ENCODE measurements at regions not wholly inside any gene's neighbourhood (a gene's known extent, or its start where the extent isn't known, plus 50 kb on each side); places are given as distances from the start of the nearest gene placed in this dataset.

DNA sequence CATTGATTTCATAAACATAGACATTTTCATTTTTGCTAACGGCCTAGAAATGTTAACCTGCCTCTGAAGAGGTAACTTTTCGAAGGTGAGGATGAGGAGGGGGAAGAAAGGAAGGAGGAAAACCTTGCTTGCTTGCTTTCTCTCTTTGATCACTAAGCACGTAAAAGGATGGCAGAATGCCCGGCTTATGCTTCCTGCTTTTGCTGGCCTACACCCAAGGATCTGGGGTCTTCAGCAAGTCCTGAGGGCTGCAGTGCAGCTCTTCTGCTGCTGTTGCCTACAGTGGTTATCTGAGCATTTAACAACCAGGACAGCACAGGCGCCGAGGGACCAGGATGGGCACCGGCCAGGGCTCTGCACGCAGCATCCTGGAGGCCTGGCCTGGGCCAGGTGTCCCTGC lies 150.8 kb upstream of the TAB2 start:
- Histone ChIP-seq H2AFZ (ENCODE audit: low read depth) (no peak overlapping the region), H3K4me3 (IDR thresholded peaks at IDR 0.05; ENCODE audit: insufficient read depth, low read depth, low read length) (no peak overlapping the region), H3K27ac (no peak overlapping the region), H3K36me3 (ENCODE audit: insufficient read depth) (no peaks in the 10 kb centered on the region), H3K4me2 (no peak overlapping the region), H3K9ac (no peak overlapping the region), H3K4me1 (ENCODE audit: low read depth, poor library complexity, severe bottlenecking) (no peaks in the 10 kb centered on the region), H3K79me2 (ENCODE audit: insufficient read depth, low read depth) (no peaks in the 10 kb centered on the region), H3K27me3 (ENCODE audit: insufficient read depth, low read depth) (no peaks in the 10 kb centered on the region), H4K20me1 (ENCODE audit: insufficient read depth) (no peaks in the 10 kb centered on the region)
- TF ChIP-seq, protein P1, sequence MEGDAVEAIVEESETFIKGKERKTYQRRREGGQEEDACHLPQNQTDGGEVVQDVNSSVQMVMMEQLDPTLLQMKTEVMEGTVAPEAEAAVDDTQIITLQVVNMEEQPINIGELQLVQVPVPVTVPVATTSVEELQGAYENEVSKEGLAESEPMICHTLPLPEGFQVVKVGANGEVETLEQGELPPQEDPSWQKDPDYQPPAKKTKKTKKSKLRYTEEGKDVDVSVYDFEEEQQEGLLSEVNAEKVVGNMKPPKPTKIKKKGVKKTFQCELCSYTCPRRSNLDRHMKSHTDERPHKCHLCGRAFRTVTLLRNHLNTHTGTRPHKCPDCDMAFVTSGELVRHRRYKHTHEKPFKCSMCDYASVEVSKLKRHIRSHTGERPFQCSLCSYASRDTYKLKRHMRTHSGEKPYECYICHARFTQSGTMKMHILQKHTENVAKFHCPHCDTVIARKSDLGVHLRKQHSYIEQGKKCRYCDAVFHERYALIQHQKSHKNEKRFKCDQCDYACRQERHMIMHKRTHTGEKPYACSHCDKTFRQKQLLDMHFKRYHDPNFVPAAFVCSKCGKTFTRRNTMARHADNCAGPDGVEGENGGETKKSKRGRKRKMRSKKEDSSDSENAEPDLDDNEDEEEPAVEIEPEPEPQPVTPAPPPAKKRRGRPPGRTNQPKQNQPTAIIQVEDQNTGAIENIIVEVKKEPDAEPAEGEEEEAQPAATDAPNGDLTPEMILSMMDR (conservative IDR thresholded peaks at IDR 0.05; ENCODE audit: low read depth, low read length) = no peak

DNA sequence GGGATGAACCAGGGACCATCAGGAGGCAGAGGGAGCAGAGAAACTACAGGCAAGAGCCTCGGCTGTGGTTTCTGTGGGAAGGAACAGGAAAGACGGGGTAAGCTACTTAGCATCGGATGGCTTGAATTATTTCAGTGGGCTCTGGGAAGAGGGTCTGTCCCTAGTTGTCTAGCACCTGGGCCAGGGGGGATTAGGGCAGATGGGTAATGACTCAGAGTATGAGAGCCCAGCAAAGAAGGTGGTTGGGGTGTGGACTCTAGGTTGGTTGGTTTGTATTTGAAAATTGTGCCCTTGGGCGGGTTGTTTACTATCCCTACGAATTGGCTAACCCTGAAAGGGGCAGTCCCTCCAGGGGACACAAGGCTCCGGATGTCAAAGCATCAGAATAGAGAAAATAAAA lies 148.5 kb upstream of the TAB2 start:
- Histone ChIP-seq H3K27ac (no peak overlapping the region), H4K20me1 (ENCODE audit: insufficient read depth) (no peaks in the 10 kb centered on the region), H3K4me1 (ENCODE audit: low read depth, poor library complexity, severe bottlenecking) (no peaks in the 10 kb centered on the region), H3K27me3 (ENCODE audit: insufficient read depth, low read depth) (no peaks in the 10 kb centered on the region), H3K36me3 (ENCODE audit: insufficient read depth) (no peaks in the 10 kb centered on the region), H3K79me2 (ENCODE audit: insufficient read depth, low read depth) (no peaks in the 10 kb centered on the region), H3K4me3 (IDR thresholded peaks at IDR 0.05; ENCODE audit: insufficient read depth, low read depth, low read length) (no peak overlapping the region), H3K9ac (no peak overlapping the region), H2AFZ (ENCODE audit: low read depth) (no peak overlapping the region), H3K4me2 (no peak overlapping the region)
- TF ChIP-seq, protein P1 (conservative IDR thresholded peaks at IDR 0.05; ENCODE audit: low read depth, low read length) = no peak

DNA sequence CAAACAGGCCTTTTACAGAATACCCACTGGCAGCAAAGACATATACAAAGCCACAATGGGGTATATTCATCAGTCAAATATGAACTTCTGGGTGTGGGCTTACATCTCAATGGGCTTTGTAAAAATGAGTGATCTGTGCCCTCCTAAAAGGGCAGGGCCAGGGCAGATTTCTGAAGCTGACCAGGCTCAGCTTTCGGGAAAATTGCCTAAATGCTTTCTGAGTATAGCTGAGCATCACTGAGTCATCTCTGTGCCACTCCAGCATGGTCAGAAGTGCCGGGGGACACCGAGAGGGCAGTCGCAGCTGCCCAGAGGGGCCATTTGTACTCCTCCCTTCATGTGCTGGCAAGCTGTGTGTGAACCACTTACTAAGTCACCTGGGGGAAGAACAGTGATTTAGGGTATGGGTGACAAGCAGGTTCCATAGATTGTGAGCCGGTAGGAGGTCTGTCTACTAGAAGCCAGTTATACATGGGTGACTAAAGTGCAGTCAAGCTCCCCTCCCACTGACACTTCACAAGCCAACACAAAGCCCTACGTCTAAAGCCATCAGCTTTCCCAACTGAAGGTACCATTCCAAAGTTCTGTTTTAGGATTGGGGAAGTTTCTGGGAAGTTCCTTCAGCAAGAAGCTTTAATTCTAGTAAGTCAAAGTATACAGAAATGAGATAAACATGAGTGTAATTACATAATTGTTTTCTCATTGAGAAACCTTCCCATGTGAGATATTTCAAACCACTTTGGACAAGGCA lies 147.6 kb upstream of the TAB2 start:
- no peaks in the 10 kb centered on the region for H3K36me3 ChIP-seq (ENCODE audit: insufficient read depth)
- H4K20me1 ChIP-seq (ENCODE audit: insufficient read depth) = no peaks in the 10 kb centered on the region
- no peak overlapping the region for H3K4me2 ChIP-seq
- H3K79me2 ChIP-seq (ENCODE audit: insufficient read depth, low read depth) = no peaks in the 10 kb centered on the region
- TF ChIP-seq, protein P1 (conservative IDR thresholded peaks at IDR 0.05; ENCODE audit: low read depth, low read length) = no peak
- no peaks in the 10 kb centered on the region for H3K27me3 ChIP-seq (ENCODE audit: insufficient read depth, low read depth)
- no peak overlapping the region for H3K9ac ChIP-seq
- H2AFZ ChIP-seq (ENCODE audit: low read depth) = no peak overlapping the region
- no peaks in the 10 kb centered on the region for H3K4me1 ChIP-seq (ENCODE audit: low read depth, poor library complexity, severe bottlenecking)
- no peak overlapping the region for H3K27ac ChIP-seq
- no peak overlapping the region for H3K4me3 ChIP-seq (IDR thresholded peaks at IDR 0.05; ENCODE audit: insufficient read depth, low read depth, low read length)

DNA sequence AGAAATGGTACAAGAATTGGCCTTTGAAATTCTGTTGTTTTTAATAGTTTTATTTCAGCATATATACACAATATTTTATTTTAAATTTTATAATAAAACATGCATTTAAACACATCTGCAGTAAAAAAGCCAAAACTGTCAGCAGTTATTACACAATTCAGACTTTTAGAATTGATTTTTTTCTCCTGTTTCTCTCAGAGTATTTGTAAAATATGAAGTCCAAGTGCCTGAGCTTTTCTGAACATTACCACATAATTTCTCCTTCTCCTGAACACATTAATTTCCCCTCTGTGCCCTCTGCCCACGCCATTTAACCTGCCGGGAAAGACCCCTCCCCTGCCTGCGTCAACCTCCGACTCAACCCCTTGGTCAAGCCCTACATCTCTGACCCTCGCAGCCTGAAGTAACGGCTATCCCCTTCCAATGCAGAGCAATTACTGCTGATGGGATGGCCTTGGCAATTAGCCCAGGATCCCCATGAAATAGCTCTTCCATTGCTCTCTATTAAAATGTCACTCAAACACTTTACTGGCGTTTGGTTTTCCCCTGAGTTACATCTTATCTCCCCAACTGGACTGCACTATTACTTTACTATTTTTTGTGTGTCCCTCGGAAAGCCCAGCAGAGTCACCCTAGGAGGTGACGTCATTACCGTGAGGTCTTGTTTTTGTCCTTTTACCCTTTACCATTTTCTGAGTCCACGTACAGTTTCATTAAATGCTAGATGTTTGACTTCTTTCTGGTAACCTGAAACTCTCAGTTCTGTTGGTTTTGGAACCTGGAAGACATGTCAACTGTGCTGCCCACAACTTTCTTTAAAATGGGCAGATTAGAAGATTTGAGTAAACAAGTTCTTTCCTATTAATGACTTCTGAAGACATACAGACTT lies 146.7 kb upstream of the TAB2 start:
- no peaks in the 10 kb centered on the region for H3K79me2 ChIP-seq (ENCODE audit: insufficient read depth, low read depth)
- H3K4me3 ChIP-seq (IDR thresholded peaks at IDR 0.05; ENCODE audit: insufficient read depth, low read depth, low read length) = no peak overlapping the region
- H3K4me2 ChIP-seq = no peak overlapping the region
- no peaks in the 10 kb centered on the region for H3K4me1 ChIP-seq (ENCODE audit: low read depth, poor library complexity, severe bottlenecking)
- H3K27me3 ChIP-seq (ENCODE audit: insufficient read depth, low read depth) = no peaks in the 10 kb centered on the region
- no peaks in the 10 kb centered on the region for H4K20me1 ChIP-seq (ENCODE audit: insufficient read depth)
- H3K27ac ChIP-seq = no peak overlapping the region
- H3K9ac ChIP-seq = no peak overlapping the region
- no peak overlapping the region for H2AFZ ChIP-seq (ENCODE audit: low read depth)
- TF ChIP-seq, protein P1 (conservative IDR thresholded peaks at IDR 0.05; ENCODE audit: low read depth, low read length) = no peak
- no peaks in the 10 kb centered on the region for H3K36me3 ChIP-seq (ENCODE audit: insufficient read depth)
